ENCODE measurements at regions not wholly inside any gene's neighbourhood (a gene's known extent, or its start where the extent isn't known, plus 50 kb on each side); places are given as distances from the start of the nearest gene placed in this dataset.
"Not testable (repeated sequence)": the region's sequence is repeated elsewhere in the genome, so short reads cannot be mapped to it uniquely, and the experiment has no call there.

- not testable (repeated sequence) for H3K4me2 ChIP-seq; DNase-seq (ENCODE audit: low spot score); H2AFZ ChIP-seq; H3K9me3 ChIP-seq (ENCODE audit: low read depth); H3K9me2 ChIP-seq (replicated peaks; ENCODE audit: insufficient read depth); H3K36me3 ChIP-seq (replicated peaks; ENCODE audit: insufficient read depth, low read depth); H3K4me3 ChIP-seq; H3K27ac ChIP-seq; H4K20me1 ChIP-seq (ENCODE audit: insufficient read depth, poor library complexity, severe bottlenecking); H3K79me2 ChIP-seq; H3K4me1 ChIP-seq (ENCODE audit: insufficient read depth); H3K27me3 ChIP-seq
- WGBS (ENCODE audit: low lambda C conversion rate, missing lambda C conversion rate): no CpG with 5 or more reads among the region's 5 CpGs
Observed at GRCh38 chr1:120634816-120635806, 88.6 kb upstream of the NBPF26 start.

- WGBS (ENCODE audit: low lambda C conversion rate, missing lambda C conversion rate): no CpG with 5 or more reads among the region's 4 CpGs
- not testable (repeated sequence) for H3K27ac ChIP-seq; H3K9me2 ChIP-seq (replicated peaks; ENCODE audit: insufficient read depth); H2AFZ ChIP-seq; H3K4me2 ChIP-seq; H3K79me2 ChIP-seq; H3K4me3 ChIP-seq; H3K4me1 ChIP-seq (ENCODE audit: insufficient read depth); H3K36me3 ChIP-seq (replicated peaks; ENCODE audit: insufficient read depth, low read depth); H3K9me3 ChIP-seq (ENCODE audit: low read depth); H4K20me1 ChIP-seq (ENCODE audit: insufficient read depth, poor library complexity, severe bottlenecking); DNase-seq (ENCODE audit: low spot score); H3K27me3 ChIP-seq
Observed at GRCh38 chr1:120640261-120641013, 83.3 kb upstream of the NBPF26 start.

- not testable (repeated sequence) for H3K4me3 ChIP-seq
Observed at GRCh38 chr1:120641014-120641302, 82.8 kb upstream of the NBPF26 start.

GRCh38 chr1:120647182-120647581 lies 76.6 kb upstream of the NBPF26 start:
- not testable (repeated sequence) for H3K9me3 ChIP-seq (ENCODE audit: low read depth); H3K79me2 ChIP-seq; H4K20me1 ChIP-seq (ENCODE audit: insufficient read depth, poor library complexity, severe bottlenecking); H2AFZ ChIP-seq; H3K27ac ChIP-seq; H3K9me2 ChIP-seq (replicated peaks; ENCODE audit: insufficient read depth); H3K4me3 ChIP-seq; H3K4me1 ChIP-seq (ENCODE audit: insufficient read depth); H3K36me3 ChIP-seq (replicated peaks; ENCODE audit: insufficient read depth, low read depth); DNase-seq (ENCODE audit: low spot score); H3K27me3 ChIP-seq; H3K4me2 ChIP-seq
- no CpG with 5 or more reads among the region's 2 CpGs for WGBS (ENCODE audit: low lambda C conversion rate, missing lambda C conversion rate)

More at GRCh38 chr1:120641014-120641302, 82.8 kb upstream of the NBPF26 start:
- H2AFZ ChIP-seq; H3K4me1 ChIP-seq (ENCODE audit: insufficient read depth); H3K9me3 ChIP-seq (ENCODE audit: low read depth); H4K20me1 ChIP-seq (ENCODE audit: insufficient read depth, poor library complexity, severe bottlenecking); H3K27me3 ChIP-seq; H3K9me2 ChIP-seq (replicated peaks; ENCODE audit: insufficient read depth); H3K79me2 ChIP-seq; H3K36me3 ChIP-seq (replicated peaks; ENCODE audit: insufficient read depth, low read depth); H3K4me2 ChIP-seq; H3K27ac ChIP-seq; DNase-seq (ENCODE audit: low spot score): not testable (repeated sequence)
- no CpG with 5 or more reads among the region's 3 CpGs for WGBS (ENCODE audit: low lambda C conversion rate, missing lambda C conversion rate)

- H4K20me1 ChIP-seq (ENCODE audit: insufficient read depth, poor library complexity, severe bottlenecking); DNase-seq (ENCODE audit: low spot score); H3K27ac ChIP-seq; H3K79me2 ChIP-seq; H3K4me2 ChIP-seq; H3K4me3 ChIP-seq; H3K9me2 ChIP-seq (replicated peaks; ENCODE audit: insufficient read depth); H3K27me3 ChIP-seq; H3K9me3 ChIP-seq (ENCODE audit: low read depth); H2AFZ ChIP-seq; H3K4me1 ChIP-seq (ENCODE audit: insufficient read depth); H3K36me3 ChIP-seq (replicated peaks; ENCODE audit: insufficient read depth, low read depth): not testable (repeated sequence)
- WGBS (ENCODE audit: low lambda C conversion rate, missing lambda C conversion rate): no CpG with 5 or more reads among the region's 7 CpGs
Observed at GRCh38 chr1:120648915-120649623, 74.7 kb upstream of the NBPF26 start.

- H3K4me1 ChIP-seq (ENCODE audit: insufficient read depth); H2AFZ ChIP-seq; H4K20me1 ChIP-seq (ENCODE audit: insufficient read depth, poor library complexity, severe bottlenecking); H3K9me3 ChIP-seq (ENCODE audit: low read depth); H3K79me2 ChIP-seq; H3K4me3 ChIP-seq; H3K36me3 ChIP-seq (replicated peaks; ENCODE audit: insufficient read depth, low read depth); H3K27ac ChIP-seq; H3K4me2 ChIP-seq; H3K9me2 ChIP-seq (replicated peaks; ENCODE audit: insufficient read depth); H3K27me3 ChIP-seq; DNase-seq (ENCODE audit: low spot score): not testable (repeated sequence)
- no CpG with 5 or more reads among the region's 2 CpGs for WGBS (ENCODE audit: low lambda C conversion rate, missing lambda C conversion rate)
Observed at GRCh38 chr1:120649730-120650129, 74.0 kb upstream of the NBPF26 start.

GRCh38 chr1:120654114-120654513 lies 69.6 kb upstream of the NBPF26 start:
- not testable (repeated sequence) for DNase-seq (ENCODE audit: low spot score); H3K27ac ChIP-seq; H3K79me2 ChIP-seq; H3K36me3 ChIP-seq (replicated peaks; ENCODE audit: insufficient read depth, low read depth); H3K9me3 ChIP-seq (ENCODE audit: low read depth); H2AFZ ChIP-seq; H3K4me2 ChIP-seq; H3K4me3 ChIP-seq; H3K27me3 ChIP-seq; H4K20me1 ChIP-seq (ENCODE audit: insufficient read depth, poor library complexity, severe bottlenecking); H3K9me2 ChIP-seq (replicated peaks; ENCODE audit: insufficient read depth); H3K4me1 ChIP-seq (ENCODE audit: insufficient read depth)
- WGBS (ENCODE audit: low lambda C conversion rate, missing lambda C conversion rate): 33% methylated on average over 1 of the region's 6 CpGs

- not testable (repeated sequence) for H3K36me3 ChIP-seq (replicated peaks; ENCODE audit: insufficient read depth, low read depth); H3K79me2 ChIP-seq; DNase-seq (ENCODE audit: low spot score); H2AFZ ChIP-seq; H3K9me2 ChIP-seq (replicated peaks; ENCODE audit: insufficient read depth); H3K4me3 ChIP-seq; H3K4me1 ChIP-seq (ENCODE audit: insufficient read depth); H3K9me3 ChIP-seq (ENCODE audit: low read depth); H3K4me2 ChIP-seq; H3K27ac ChIP-seq; H3K27me3 ChIP-seq; H4K20me1 ChIP-seq (ENCODE audit: insufficient read depth, poor library complexity, severe bottlenecking)
- WGBS (ENCODE audit: low lambda C conversion rate, missing lambda C conversion rate): no CpG with 5 or more reads among the region's 8 CpGs
Observed at GRCh38 chr1:120655394-120655793, 68.4 kb upstream of the NBPF26 start.
